Body of pancreas (tissue), 4 donors: ENCODE measurements at regions not wholly inside any gene's neighbourhood (a gene's known extent, or its start where the extent isn't known, plus 50 kb on each side); places are given as distances from the start of the nearest gene placed in this dataset.

Experiments
- ATAC-seq: fragments of 150-250 bp; one replicate; pipeline ENCODE4 v1.9.1; 2016
- DNase-seq, 4 donors: peaks; one replicate each; pipeline ENCODE4 v3.0.0-alpha.2; 2019
- H3K27ac ChIP-seq, 4 donors: fragments of 200-600 bp; sonication (generic); 1 replicate in 3 of 4; 2 replicates in 1 of 4; pipeline versions ENCODE4 v1.5.1 to v1.6.1; 2016 to 2019; ENCODE audit warnings: mild to moderate bottlenecking in 1 of 4, mixed read lengths in 1 of 4, moderate library complexity in 1 of 4
- H3K27me3 ChIP-seq, 2 donors: fragments of 200-600 bp; sonication (generic); one replicate each; pipeline ENCODE4 v1.6.0; 2016; ENCODE audit warnings: mild to moderate bottlenecking in 1 of 2
- H3K36me3 ChIP-seq, 2 donors: fragments of 200-600 bp; sonication (generic); replicated peaks in 1 of 2; 2 replicates each; pipeline ENCODE4 v1.5.1; 2016; ENCODE audit warnings: low read depth in 2 of 2; ENCODE audit not compliant: insufficient read depth in 1 of 2
- H3K4me1 ChIP-seq: fragments of 200-600 bp; sonication (generic); one replicate; pipeline ENCODE4 v1.6.0; 2016
- H3K4me3 ChIP-seq, 2 donors: fragments of 200-600 bp; sonication (generic); 1 replicate in 1 of 2; 2 replicates in 1 of 2; pipeline ENCODE4 v1.5.1; 2016 to 2019
- H3K9me3 ChIP-seq, 3 donors: fragments of 200-600 bp; sonication (generic); 1 replicate in 2 of 3; 2 replicates in 1 of 3; pipeline ENCODE4 v1.5.1; 2016
- CTCF ChIP-seq, 7 experiments: fragments of 450-650 bp in 4 of 7; fragments of 200-600 bp in 3 of 7; sonication (generic) in 3 of 7; IDR thresholded peaks; one replicate each; pipeline ENCODE4 v1.5.1; 2016 to 2019; ENCODE audit warnings: antibody characterized with exemption in 7 of 7
- POLR2A ChIP-seq, 3 donors: fragments of 450-650 bp; IDR thresholded peaks; one replicate each; pipeline ENCODE4 v1.6.1; 2016; ENCODE audit warnings: antibody characterized with exemption in 3 of 3, mild to moderate bottlenecking in 2 of 3
- WGBS, 2 donors: methylation state at CpG; one replicate each; pipeline ENCODE4 v1.1.5; 2017; 5-methylcytosine and 5-hydroxymethylcytosine counted together
- intact Hi-C: fragments of 100-400 bp; cut with DNase I; formaldehyde crosslinking; loops from one replicate; pipeline ENCODE4 v1.15.1; 2023

- 22 to 50% methylated on average over 2 of the region's 2 CpGs for WGBS, 2 donors
- intact Hi-C loops: no loop called here
- no peaks in the 10 kb centered on the region for H3K36me3 ChIP-seq
These were observed 234.1 kb upstream of the MON1B start for GRCh38 chr16:76956841-76957240.

GRCh38 chr16:76959166-76959565, 231.8 kb upstream of the MON1B start:
- Histone ChIP-seq H3K27ac (no peak overlapping the region), H3K36me3 (no peaks in the 10 kb centered on the region), H3K4me1 (no peaks in the 10 kb centered on the region), H3K27me3 (no peaks in the 10 kb centered on the region), H3K9me3 (no peaks in the 10 kb centered on the region), H3K4me3 (no peak overlapping the region)
- DNase-seq (no peak), ATAC-seq (no peak)
- WGBS, 2 donors: 62 to 74% methylated on average over 1 of the region's 1 CpG
- no peak for TF ChIP-seq CTCF (IDR thresholded peaks at IDR 0.05)
- TF ChIP-seq POLR2A (IDR thresholded peaks at IDR 0.05): no peak
- intact Hi-C loops: no loop called here

More at GRCh38 chr16:76956841-76957240, 234.1 kb upstream of the MON1B start:
- no peaks in the 10 kb centered on the region for H3K27me3 ChIP-seq
- H3K4me1 ChIP-seq: no peaks in the 10 kb centered on the region
- TF ChIP-seq CTCF (IDR thresholded peaks at IDR 0.05) (no peak), POLR2A (IDR thresholded peaks at IDR 0.05) (no peak)
- H3K27ac ChIP-seq: no peak overlapping the region
- ATAC-seq: no peak
- H3K9me3 ChIP-seq: no peaks in the 10 kb centered on the region
- H3K4me3 ChIP-seq: no peak overlapping the region
- no peak for DNase-seq

- no peak for TF ChIP-seq CTCF (IDR thresholded peaks at IDR 0.05)
- TF ChIP-seq POLR2A (IDR thresholded peaks at IDR 0.05): no peak
- intact Hi-C loops: no loop called here
- DNase-seq: no peak
- Histone ChIP-seq H3K9me3 (no peaks in the 10 kb centered on the region), H3K36me3 (no peaks in the 10 kb centered on the region), H3K4me3 (no peak overlapping the region), H3K27ac (no peak overlapping the region), H3K4me1 (no peaks in the 10 kb centered on the region), H3K27me3 (no peaks in the 10 kb centered on the region)
- no peak for ATAC-seq
- WGBS, 2 donors: 88 to 90% methylated on average over 9 of the region's 9 CpGs
These were observed 227.2 kb upstream of the MON1B start for GRCh38 chr16:76963614-76964315.

- ATAC-seq: no peak
- H3K9me3 ChIP-seq: no peaks in the 10 kb centered on the region
- TF ChIP-seq POLR2A (IDR thresholded peaks at IDR 0.05): no peak
- TF ChIP-seq CTCF (IDR thresholded peaks at IDR 0.05): no peak
- H3K4me1 ChIP-seq: no peaks in the 10 kb centered on the region
- intact Hi-C loops: no loop called here
- no peak overlapping the region for H3K27ac ChIP-seq
- 74 to 82% methylated on average over 2 of the region's 2 CpGs for WGBS, 2 donors
- no peaks in the 10 kb centered on the region for H3K27me3 ChIP-seq
- no peaks in the 10 kb centered on the region for H3K36me3 ChIP-seq
- no peak overlapping the region for H3K4me3 ChIP-seq
- no peak for DNase-seq
These were observed 226.4 kb upstream of the MON1B start for GRCh38 chr16:76964464-76965154.
